Prostate gland (tissue), 2 donors: ENCODE measurements at regions not wholly inside any gene's neighbourhood (a gene's known extent, or its start where the extent isn't known, plus 50 kb on each side); places are given as distances from the start of the nearest gene placed in this dataset.

ENCODE experiments used
- CTCF ChIP-seq, 4 experiments: fragments of 200-600 bp in 2 of 4; fragments of 450-650 bp in 2 of 4; sonication (generic) in 2 of 4; IDR thresholded peaks; 1 replicate in 3 of 4; 2 replicates in 1 of 4; pipeline ENCODE4 v1.5.1; 2016 to 2019; ENCODE audit warnings: antibody characterized with exemption in 4 of 4, mild to moderate bottlenecking in 2 of 4, moderate library complexity in 2 of 4
- POLR2A ChIP-seq: fragments of 450-650 bp; IDR thresholded peaks from one replicate; pipeline ENCODE4 v1.6.1; 2016; ENCODE audit warnings: antibody characterized with exemption, mild to moderate bottlenecking

DNA sequence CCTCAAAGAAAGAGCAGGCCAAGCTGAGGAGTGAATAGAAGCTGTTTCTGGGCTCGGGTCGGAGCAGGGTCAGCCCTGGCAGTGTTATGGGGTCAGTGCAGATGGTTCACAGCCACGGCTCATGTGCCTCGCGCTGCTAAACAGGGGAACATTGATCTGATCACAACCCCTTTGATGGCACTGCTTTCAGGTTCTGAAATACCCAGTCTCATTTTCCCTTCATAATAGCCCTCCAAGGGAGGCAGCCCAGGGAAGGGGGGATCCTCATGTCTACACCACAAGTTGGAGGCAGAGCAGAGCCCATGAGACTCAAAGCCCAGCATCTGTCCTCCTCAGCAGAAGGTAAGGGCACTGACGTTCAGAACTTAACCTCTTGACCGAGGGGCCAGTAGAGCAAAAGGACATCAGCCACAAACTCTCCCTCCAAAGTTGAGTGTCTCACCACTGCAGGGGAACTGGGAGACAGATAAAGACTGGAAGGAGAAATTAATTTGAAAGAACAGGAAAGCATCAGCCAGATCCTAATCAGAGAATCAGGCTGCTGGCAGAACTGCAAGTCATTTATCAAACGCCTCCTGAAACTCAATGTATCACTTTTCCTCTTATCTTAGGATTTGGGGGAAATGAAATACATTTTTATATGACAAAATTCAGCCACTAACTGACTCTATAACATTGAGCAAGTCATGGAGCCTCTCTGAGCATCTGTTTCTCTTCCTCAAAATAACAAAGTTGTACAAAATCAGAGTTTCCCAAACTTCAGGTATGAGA lies 110.6 kb downstream of the SH3TC2 start:
- TF ChIP-seq POLR2A (no peak), CTCF (IDR thresholded peaks at IDR 0.05) (no peak)
